ENCODE measurements at regions not wholly inside any gene's neighbourhood (a gene's known extent, or its start where the extent isn't known, plus 50 kb on each side); places are given as distances from the start of the nearest gene placed in this dataset.
A peak's percentile ranks its signal among the peaks of the same experiment; 100 is the strongest.

DNA sequence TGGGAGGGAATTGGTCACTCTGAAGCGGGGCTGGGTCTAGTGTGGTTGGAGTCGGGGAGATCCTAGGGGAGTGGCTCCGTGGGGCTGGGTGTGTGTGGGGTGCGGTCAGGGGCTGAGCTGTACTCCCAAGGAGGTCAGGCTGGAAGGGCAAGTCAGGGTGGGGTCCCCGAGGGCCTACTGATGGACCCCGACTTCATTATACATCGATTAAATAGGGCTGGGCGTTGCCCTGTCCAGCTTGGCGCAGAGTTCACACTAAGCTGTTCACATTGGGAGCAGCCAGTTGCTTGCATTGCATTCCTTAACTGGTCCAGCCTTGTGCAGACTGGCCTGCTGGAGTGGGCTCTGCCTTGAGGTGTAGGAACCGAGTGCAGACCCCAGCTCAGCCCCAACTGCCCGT is 131.2 kb downstream of the ASB1 start:
- no peak overlapping the region for H3K27ac ChIP-seq
- no peak for DNase-seq
- TF ChIP-seq POLR2A (IDR thresholded peaks at IDR 0.05) = no peak

DNA sequence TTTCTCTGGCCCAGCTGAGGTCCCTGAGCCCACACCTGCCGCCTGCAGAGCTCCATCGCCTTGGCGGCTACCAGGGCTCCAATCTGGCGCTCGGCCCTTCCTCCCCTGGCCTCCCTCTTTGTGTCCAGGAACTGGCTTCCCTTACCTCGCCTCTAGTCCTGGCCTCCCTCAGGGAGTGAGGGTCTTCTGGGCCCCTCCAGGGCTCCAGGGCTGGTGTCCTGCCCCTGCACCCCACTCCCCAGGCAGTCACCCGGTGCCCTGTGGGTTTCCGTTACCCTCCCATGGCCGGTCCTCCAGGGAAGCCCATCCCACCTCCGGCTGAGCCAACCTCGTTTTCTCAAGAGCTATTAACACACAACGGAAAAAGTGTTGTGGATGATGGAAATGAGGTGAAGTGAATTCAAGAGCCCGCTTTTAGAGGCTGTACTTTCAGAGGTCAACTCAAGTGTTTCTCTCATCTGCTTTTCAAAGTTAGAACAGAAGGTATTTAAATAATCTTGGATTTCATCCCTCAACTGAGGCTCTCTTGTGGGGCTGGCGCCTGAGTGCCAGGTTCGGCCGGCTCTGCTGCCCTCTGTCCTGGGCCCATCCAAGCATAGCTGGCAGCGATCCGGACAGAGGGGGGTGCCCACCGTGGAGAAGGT is 131.9 kb downstream of the ASB1 start:
- no peak overlapping the region for H3K4me3 ChIP-seq
- 85 to 91% (median 87%) methylated on average over 17 to 19 of the region's 19 CpGs for WGBS, 5 donors
- intact Hi-C loops (cut with DNase I; ENCODE audit: low total_unique reads) = no loop called here
- TF ChIP-seq POLR2AphosphoS5 (IDR thresholded peaks at IDR 0.05) (no peak), POLR2A (IDR thresholded peaks at IDR 0.05) (no peak)
- TF ChIP-seq, protein P1, sequence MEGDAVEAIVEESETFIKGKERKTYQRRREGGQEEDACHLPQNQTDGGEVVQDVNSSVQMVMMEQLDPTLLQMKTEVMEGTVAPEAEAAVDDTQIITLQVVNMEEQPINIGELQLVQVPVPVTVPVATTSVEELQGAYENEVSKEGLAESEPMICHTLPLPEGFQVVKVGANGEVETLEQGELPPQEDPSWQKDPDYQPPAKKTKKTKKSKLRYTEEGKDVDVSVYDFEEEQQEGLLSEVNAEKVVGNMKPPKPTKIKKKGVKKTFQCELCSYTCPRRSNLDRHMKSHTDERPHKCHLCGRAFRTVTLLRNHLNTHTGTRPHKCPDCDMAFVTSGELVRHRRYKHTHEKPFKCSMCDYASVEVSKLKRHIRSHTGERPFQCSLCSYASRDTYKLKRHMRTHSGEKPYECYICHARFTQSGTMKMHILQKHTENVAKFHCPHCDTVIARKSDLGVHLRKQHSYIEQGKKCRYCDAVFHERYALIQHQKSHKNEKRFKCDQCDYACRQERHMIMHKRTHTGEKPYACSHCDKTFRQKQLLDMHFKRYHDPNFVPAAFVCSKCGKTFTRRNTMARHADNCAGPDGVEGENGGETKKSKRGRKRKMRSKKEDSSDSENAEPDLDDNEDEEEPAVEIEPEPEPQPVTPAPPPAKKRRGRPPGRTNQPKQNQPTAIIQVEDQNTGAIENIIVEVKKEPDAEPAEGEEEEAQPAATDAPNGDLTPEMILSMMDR (IDR thresholded peaks at IDR 0.05 in 8 of 11, conservative IDR thresholded peaks at IDR 0.05 in 3 of 11) = no peak
- no peak overlapping the region for H3K27ac ChIP-seq
- H3K4me1 ChIP-seq = no peaks in the 10 kb centered on the region
- H3K27me3 ChIP-seq (replicated peaks in 1 of 7) = peaks cover 0 to 50% (median 0%) of the 10 kb centered on the region in 7 donors
- peaks cover 0 to 14% (median 9%) of the 10 kb centered on the region in 8 donors for H3K9me3 ChIP-seq
- no peaks in the 10 kb centered on the region for H3K36me3 ChIP-seq
- no peak for DNase-seq

More for the DNA sequence above, 131.2 kb downstream of the ASB1 start:
- 78 to 89% (median 81%) methylated on average over 6 to 11 of the region's 11 CpGs for WGBS, 5 donors
- Histone ChIP-seq H3K9me3 (peaks cover 3 to 20% (median 16%) of the 10 kb centered on the region in 8 donors), H3K36me3 (no peaks in the 10 kb centered on the region), H3K4me1 (no peaks in the 10 kb centered on the region), H3K4me3 (no peak overlapping the region), H3K27me3 (replicated peaks in 1 of 7) (peaks cover 0 to 44% (median 0%) of the 10 kb centered on the region in 7 donors)
- intact Hi-C loops (cut with DNase I; ENCODE audit: low total_unique reads) = no loop called here

DNA sequence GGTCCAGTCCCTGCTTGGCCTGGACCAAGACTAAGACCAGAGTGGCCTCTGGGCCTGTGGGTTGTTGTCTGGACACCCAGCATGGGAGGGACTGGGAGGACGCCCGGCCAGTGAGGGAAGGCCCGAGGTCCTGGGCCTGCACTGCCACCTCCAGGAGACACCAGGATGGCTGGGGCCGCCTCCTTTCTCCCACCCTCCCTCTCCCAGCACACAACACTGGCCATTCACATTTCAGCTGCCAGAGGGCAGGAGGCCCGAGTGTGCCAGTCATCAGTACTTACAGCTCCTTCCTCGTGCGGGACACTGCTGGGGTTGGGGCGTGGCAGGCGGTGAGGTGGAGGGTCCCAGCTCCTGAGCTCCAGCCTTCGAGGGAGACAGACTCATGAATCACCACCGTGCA is 133.5 kb downstream of the ASB1 start:
- intact Hi-C loops (cut with DNase I; ENCODE audit: low total_unique reads) = no loop called here
- H3K27ac ChIP-seq = no peak overlapping the region
- peak; percentile 56 for DNase-seq

GRCh38 chr2:238561230-238561629 is 134.5 kb downstream of the ASB1 start:
- Histone ChIP-seq H3K27ac (no peak overlapping the region), H3K36me3 (no peaks in the 10 kb centered on the region), H3K27me3 (replicated peaks in 1 of 7) (peaks cover 0 to 45% (median 0%) of the 10 kb centered on the region in 7 donors), H3K4me1 (no peaks in the 10 kb centered on the region), H3K4me3 (no peak overlapping the region), H3K9me3 (no peaks in the 10 kb centered on the region)
- intact Hi-C loops (cut with DNase I; ENCODE audit: low total_unique reads) = no loop called here
- WGBS, 5 donors = 70 to 86% (median 75%) methylated on average over 6 of the region's 6 CpGs
- TF ChIP-seq POLR2A (IDR thresholded peaks at IDR 0.05) (no peak), POLR2AphosphoS5 (IDR thresholded peaks at IDR 0.05) (no peak)
- TF ChIP-seq, protein P1 (IDR thresholded peaks at IDR 0.05 in 8 of 11, conservative IDR thresholded peaks at IDR 0.05 in 3 of 11) = no peak
- no peak for DNase-seq

More for the DNA sequence above, 133.5 kb downstream of the ASB1 start:
- no peaks in the 10 kb centered on the region for H3K4me1 ChIP-seq
- peaks cover 0 to 44% (median 0%) of the 10 kb centered on the region in 7 donors for H3K27me3 ChIP-seq (replicated peaks in 1 of 7)
- no peak for TF ChIP-seq POLR2AphosphoS5 (IDR thresholded peaks at IDR 0.05)
- TF ChIP-seq, protein P1 (IDR thresholded peaks at IDR 0.05 in 8 of 11, conservative IDR thresholded peaks at IDR 0.05 in 3 of 11) = no peak
- TF ChIP-seq POLR2A (IDR thresholded peaks at IDR 0.05) = no peak
- no peak overlapping the region for H3K4me3 ChIP-seq
- WGBS, 5 donors = 69 to 85% (median 79%) methylated on average over 5 to 11 of the region's 11 CpGs
- no peaks in the 10 kb centered on the region for H3K9me3 ChIP-seq
- no peaks in the 10 kb centered on the region for H3K36me3 ChIP-seq

Measured in spleen (tissue), 11 donors.